ENCODE measurements at regions not wholly inside any gene's neighbourhood (a gene's known extent, or its start where the extent isn't known, plus 50 kb on each side); places are given as distances from the start of the nearest gene placed in this dataset.
"Not testable (repeated sequence)": the region's sequence is repeated elsewhere in the genome, so short reads cannot be mapped to it uniquely, and the experiment has no call there.

DNA sequence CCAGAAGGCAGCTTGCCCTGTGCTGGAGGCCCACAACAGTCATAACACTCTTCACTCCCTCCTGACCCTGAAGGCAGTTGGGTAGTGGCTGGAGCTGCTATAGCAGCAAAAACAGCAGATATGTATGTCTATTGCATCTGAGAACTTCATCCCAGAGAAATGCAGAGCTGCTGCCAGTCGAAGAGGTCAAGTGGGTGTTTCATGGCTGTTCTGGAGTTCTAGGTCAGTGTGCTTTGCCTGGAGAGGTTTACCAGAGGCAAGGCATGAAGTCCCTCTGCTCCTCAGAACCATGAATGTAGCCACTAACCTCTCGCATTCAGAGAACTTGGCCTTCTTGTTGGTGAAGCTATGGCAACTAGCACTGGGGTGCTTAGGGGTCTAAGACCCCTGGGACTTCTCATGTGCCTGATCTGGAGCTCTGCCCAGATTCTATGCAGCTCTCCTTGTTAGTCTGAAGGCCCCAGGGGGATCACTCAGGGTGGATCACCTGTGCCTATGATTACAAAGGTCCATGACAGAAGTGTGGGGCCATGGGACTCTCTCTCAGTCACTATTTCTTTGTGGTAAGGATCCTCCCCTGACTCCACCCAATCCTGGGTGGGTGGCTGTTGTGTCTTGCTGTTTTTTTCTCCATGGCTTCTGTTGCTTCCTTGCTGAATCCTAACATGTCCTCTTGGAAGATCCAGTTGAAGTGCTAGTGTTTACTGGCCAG is 637.7 kb upstream of the TPTE start:
- ATAC-seq (ENCODE audit: low read depth); H3K36me3 Mint-ChIP-seq; DNase-seq; H3K4me3 Mint-ChIP-seq; H3K27me3 Mint-ChIP-seq; H3K4me1 Mint-ChIP-seq; H3K27ac Mint-ChIP-seq; POLR2A ChIA-PET: not testable (repeated sequence)
- peaks cover 20% of the 10 kb centered on the region for H3K9me3 Mint-ChIP-seq

GRCh38 chr21:9888500-9888899 is 632.9 kb upstream of the TPTE start:
- peaks cover 19% of the 10 kb centered on the region for H3K9me3 Mint-ChIP-seq
- H3K4me1 Mint-ChIP-seq; ATAC-seq (ENCODE audit: low read depth); DNase-seq; H3K36me3 Mint-ChIP-seq; H3K27me3 Mint-ChIP-seq; H3K4me3 Mint-ChIP-seq; POLR2A ChIA-PET; H3K27ac Mint-ChIP-seq: not testable (repeated sequence)

DNA sequence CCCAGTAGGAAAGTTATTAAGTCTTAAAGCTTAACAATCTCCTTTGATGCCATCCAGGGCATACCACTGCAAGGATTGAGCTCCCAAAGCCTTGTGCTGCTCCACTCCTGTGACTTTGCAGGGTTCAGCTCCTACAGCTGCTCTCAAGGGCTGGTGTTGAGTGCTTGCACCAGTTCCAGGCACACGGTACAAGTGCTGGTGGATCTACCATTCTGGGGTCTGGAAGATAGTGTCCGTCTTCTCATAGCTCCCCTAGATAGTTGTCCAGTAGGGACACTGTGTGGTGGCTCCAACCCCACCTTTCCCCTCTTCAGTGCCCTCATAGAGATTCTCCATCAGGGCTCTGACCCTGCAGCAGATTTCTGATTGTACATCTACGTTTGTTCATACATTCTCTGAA is 617.8 kb upstream of the TPTE start:
- H3K9me3 Mint-ChIP-seq; H3K36me3 Mint-ChIP-seq; H3K4me1 Mint-ChIP-seq; H3K27me3 Mint-ChIP-seq; DNase-seq; ATAC-seq (ENCODE audit: low read depth); H3K27ac Mint-ChIP-seq; H3K4me3 Mint-ChIP-seq; POLR2A ChIA-PET: not testable (repeated sequence)

GRCh38 chr21:9914135-9914534 is 607.2 kb upstream of the TPTE start:
- H3K4me3 Mint-ChIP-seq; H3K27me3 Mint-ChIP-seq; ATAC-seq (ENCODE audit: low read depth); H3K4me1 Mint-ChIP-seq; DNase-seq; H3K36me3 Mint-ChIP-seq; H3K27ac Mint-ChIP-seq; POLR2A ChIA-PET: not testable (repeated sequence)
- H3K9me3 Mint-ChIP-seq, result peaks cover 23% of the 10 kb centered on the region

- ATAC-seq (ENCODE audit: low read depth); POLR2A ChIA-PET; H3K4me3 Mint-ChIP-seq; H3K27me3 Mint-ChIP-seq; H3K36me3 Mint-ChIP-seq; H3K27ac Mint-ChIP-seq; DNase-seq; H3K4me1 Mint-ChIP-seq: not testable (repeated sequence)
- peaks cover 15% of the 10 kb centered on the region for H3K9me3 Mint-ChIP-seq
These were observed 601.9 kb upstream of the TPTE start for GRCh38 chr21:9919446-9919845.

DNA sequence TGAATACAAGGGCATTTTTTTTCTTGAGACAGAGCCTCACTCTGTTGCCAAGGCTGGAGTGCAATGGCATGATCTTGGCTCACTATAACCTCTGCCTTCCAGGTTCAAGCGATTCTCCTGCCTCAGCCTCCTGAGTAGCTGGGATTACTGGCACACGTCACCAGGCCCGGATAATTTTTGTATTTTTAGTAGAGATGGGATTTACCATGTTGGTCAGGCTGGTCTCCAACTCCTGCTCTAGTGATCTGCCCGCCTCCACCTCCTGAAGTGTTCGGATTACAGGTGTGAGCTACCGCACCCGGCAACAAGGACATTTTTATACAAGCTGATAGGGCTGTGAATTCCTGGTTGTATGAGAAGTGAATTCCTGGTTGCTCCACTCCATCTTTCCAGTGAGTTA is 577.7 kb upstream of the TPTE start:
- POLR2A ChIA-PET; ATAC-seq (ENCODE audit: low read depth): not testable (repeated sequence)

GRCh38 chr21:9946057-9946456 is 575.3 kb upstream of the TPTE start:
- ATAC-seq (ENCODE audit: low read depth); H3K27ac Mint-ChIP-seq; H3K36me3 Mint-ChIP-seq; H3K4me3 Mint-ChIP-seq; POLR2A ChIA-PET; H3K27me3 Mint-ChIP-seq; H3K4me1 Mint-ChIP-seq; DNase-seq: not testable (repeated sequence)
- peaks cover 37% of the 10 kb centered on the region for H3K9me3 Mint-ChIP-seq

More for the DNA sequence above, 577.7 kb upstream of the TPTE start:
- not testable (repeated sequence) for H3K36me3 Mint-ChIP-seq, H3K4me1 Mint-ChIP-seq, DNase-seq, H3K4me3 Mint-ChIP-seq, H3K27me3 Mint-ChIP-seq, H3K27ac Mint-ChIP-seq
- H3K9me3 Mint-ChIP-seq, result peaks cover 30% of the 10 kb centered on the region

- DNase-seq; POLR2A ChIA-PET; H3K27me3 Mint-ChIP-seq; H3K27ac Mint-ChIP-seq; H3K4me1 Mint-ChIP-seq; H3K4me3 Mint-ChIP-seq; ATAC-seq (ENCODE audit: low read depth); H3K36me3 Mint-ChIP-seq: not testable (repeated sequence)
- H3K9me3 Mint-ChIP-seq, result peaks cover 29% of the 10 kb centered on the region
These were observed 571.7 kb upstream of the TPTE start for GRCh38 chr21:9949510-9950289.

DNA sequence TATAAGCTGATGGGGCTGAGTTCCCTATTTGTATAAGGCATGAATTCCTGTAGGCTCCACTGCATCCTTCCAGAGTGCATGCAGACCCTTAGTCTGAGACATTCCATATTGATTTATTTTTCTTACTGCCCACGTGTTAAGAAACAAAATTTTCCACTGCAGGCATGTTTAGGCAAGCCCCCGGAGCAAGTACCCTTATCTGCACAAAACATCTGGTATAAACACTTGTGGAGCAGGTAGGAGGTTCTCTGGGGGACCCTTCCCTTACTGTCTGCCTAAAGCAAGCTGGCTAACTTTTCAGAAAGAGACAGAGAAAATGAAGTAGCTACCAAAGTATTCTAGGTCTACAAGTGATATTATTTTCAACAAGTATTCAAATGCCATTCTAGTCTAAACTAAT is 571.0 kb upstream of the TPTE start:
- POLR2A ChIA-PET; H3K27me3 Mint-ChIP-seq; H3K36me3 Mint-ChIP-seq; H3K4me3 Mint-ChIP-seq; H3K4me1 Mint-ChIP-seq; DNase-seq; ATAC-seq (ENCODE audit: low read depth); H3K27ac Mint-ChIP-seq: not testable (repeated sequence)
- peaks cover 27% of the 10 kb centered on the region for H3K9me3 Mint-ChIP-seq

DNA sequence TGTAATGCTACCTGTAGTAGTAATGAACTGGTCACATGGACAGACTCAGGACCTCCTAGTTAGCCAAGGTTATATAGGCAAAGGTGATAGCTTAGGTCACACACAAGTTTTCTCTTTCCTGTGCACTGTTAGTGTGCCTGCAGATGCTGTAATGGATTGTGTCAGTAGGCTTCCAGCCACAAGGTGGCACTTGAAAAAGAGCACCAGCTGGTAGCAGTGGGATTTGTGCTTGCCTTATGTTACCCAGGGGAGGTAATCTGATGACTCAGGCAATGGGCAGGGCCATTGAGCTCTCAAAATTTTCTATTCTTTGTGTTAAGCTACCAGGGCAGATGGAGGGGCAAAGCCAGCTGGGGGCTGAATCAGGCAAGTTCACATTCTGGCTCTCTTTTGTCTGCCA is 562.6 kb upstream of the TPTE start:
- H3K27ac Mint-ChIP-seq; H3K9me3 Mint-ChIP-seq; ATAC-seq (ENCODE audit: low read depth); H3K4me3 Mint-ChIP-seq; DNase-seq; POLR2A ChIA-PET; H3K4me1 Mint-ChIP-seq; H3K27me3 Mint-ChIP-seq; H3K36me3 Mint-ChIP-seq: not testable (repeated sequence)

DNA sequence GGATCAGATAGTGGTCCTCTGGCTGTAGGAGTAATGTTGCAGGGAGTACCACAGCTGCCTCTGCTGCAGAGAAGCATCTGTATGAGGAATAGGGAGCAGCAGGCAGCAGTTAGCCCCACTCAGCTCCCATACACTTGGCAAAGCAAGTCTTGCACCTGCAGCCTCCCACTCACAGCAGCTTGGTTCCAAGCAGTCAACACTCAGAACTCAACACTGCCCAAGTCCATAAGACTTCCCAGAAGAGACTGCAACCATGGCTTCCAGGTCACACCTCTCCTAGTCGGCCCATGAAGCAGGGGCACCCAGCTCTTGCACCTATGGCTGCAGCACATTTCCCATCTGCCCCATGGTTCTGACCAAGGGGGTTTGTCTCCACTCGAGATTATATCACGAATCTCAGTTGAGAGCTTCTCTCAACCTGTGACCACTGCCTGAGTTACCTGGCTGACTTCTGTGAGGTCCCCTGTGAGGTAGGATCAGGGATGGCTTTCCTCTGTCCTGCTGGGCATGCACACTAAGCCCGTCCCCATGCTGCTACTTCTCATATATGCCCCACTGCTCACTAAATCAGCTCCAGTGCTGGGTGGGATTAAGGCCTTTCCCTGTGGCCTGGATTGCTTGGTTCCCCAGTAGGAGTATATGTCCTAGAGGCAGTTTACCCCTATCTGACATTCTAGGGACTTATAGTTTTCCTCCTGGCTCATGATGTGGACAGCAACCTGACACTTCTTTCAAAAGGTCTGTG is 562.0 kb upstream of the TPTE start:
- H3K4me1 Mint-ChIP-seq; H3K36me3 Mint-ChIP-seq; POLR2A ChIA-PET; DNase-seq; H3K4me3 Mint-ChIP-seq; H3K27me3 Mint-ChIP-seq; H3K27ac Mint-ChIP-seq; H3K9me3 Mint-ChIP-seq; ATAC-seq (ENCODE audit: low read depth): not testable (repeated sequence)

GRCh38 chr21:9969399-9969798 is 552.0 kb upstream of the TPTE start:
- peaks cover 18% of the 10 kb centered on the region for H3K9me3 Mint-ChIP-seq
- ATAC-seq (ENCODE audit: low read depth); H3K4me3 Mint-ChIP-seq; DNase-seq; H3K36me3 Mint-ChIP-seq; H3K4me1 Mint-ChIP-seq; H3K27ac Mint-ChIP-seq; POLR2A ChIA-PET; H3K27me3 Mint-ChIP-seq: not testable (repeated sequence)

- POLR2A ChIA-PET; H3K4me1 Mint-ChIP-seq; DNase-seq; H3K4me3 Mint-ChIP-seq; H3K27ac Mint-ChIP-seq; ATAC-seq (ENCODE audit: low read depth); H3K36me3 Mint-ChIP-seq; H3K27me3 Mint-ChIP-seq: not testable (repeated sequence)
- H3K9me3 Mint-ChIP-seq, result peaks cover 16% of the 10 kb centered on the region
These were observed 549.4 kb upstream of the TPTE start for GRCh38 chr21:9972018-9972417.

- H3K27ac Mint-ChIP-seq; H3K4me3 Mint-ChIP-seq; H3K36me3 Mint-ChIP-seq; H3K27me3 Mint-ChIP-seq; ATAC-seq (ENCODE audit: low read depth); DNase-seq; H3K4me1 Mint-ChIP-seq; POLR2A ChIA-PET: not testable (repeated sequence)
- H3K9me3 Mint-ChIP-seq, result peaks cover 15% of the 10 kb centered on the region
These were observed 543.0 kb upstream of the TPTE start for GRCh38 chr21:9978371-9978770.
